Bone marrow (tissue), 2 donors: ENCODE measurements at regions not wholly inside any gene's neighbourhood (a gene's known extent, or its start where the extent isn't known, plus 50 kb on each side); places are given as distances from the start of the nearest gene placed in this dataset.

Experiments used
- DNase-seq, 2 donors: peaks; one replicate each; lab custom pipeline; 2025; lab: John Stamatoyannopoulos, UW

GRCh38 chr9:90309809-90310520 is 332.7 kb downstream of the DIRAS2 start:
- no peak for DNase-seq

GRCh38 chr9:90310521-90310876 is 332.1 kb downstream of the DIRAS2 start:
- no peak for DNase-seq

DNA sequence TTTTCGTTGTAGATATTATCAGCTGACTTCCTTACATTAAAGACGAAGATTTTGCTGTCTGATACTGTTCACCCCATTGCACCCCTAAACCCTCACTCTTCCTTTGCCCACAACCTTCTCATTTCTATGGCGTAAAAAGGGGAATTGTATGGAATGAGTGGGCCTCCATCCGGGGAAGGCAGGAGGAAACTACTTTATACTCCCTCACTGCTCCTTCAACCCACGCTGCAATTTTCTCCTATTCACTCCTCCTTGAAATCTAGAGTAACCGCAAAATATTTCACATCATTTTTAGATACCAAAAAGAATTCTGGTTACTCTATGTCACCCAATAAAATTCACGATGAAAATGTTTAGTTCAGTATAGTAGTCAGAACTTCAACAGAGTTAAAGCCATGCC is 330.8 kb downstream of the DIRAS2 start:
- DNase-seq = no peak

DNA sequence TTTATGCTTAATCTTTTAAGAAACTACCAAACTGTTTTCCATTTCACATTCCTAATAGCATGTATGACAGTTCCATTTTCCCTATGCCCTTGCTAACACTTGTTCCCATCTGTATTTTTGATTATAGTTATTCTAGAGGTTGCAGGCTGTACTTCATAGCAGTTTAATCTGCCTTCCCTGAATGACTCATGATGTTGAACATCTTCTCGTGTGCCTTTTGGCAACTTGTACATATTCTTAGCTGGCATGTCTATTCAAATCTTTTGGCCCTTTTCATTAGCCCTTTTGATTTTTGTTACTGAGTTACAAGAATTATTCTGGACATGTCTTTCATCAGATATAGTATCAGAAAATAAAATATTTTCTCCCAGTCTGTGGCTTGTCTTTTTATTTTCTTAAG is 320.3 kb downstream of the DIRAS2 start:
- no peak for DNase-seq

DNA sequence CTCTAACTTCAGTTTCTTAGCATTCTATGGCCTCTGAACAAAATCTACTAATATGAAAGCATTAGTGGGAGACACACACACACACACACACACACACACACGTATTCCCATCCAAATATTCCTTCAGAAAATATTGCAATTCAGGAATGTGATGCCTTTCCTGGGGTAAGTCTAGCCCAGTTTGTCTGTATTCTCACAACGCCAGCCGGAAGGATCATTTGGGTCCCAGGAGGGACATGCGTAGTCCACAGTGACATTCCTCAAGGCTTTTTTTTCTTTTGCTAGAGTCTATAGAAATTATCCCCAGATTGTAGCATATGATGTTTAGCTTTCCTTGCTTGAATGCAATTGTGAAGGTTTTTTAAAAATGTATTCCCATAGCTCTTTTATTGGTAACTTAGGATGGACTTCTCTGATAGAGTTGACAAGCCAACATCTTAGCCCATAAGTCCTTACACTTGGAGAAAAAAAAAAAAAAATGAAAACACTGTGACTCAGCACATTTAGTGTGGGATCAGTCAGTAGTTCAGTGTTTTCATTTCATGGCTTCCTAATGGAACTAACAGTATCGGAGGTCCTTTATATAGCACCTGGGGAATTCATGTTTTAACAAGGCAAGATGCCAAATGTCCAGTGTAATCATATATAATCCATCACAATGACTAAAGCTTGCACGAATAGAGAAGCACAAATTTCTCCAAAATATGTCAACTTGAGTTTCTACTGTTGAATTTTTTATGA is 316.5 kb downstream of the DIRAS2 start:
- no peak for DNase-seq

- no peak for DNase-seq
These were observed 312.4 kb downstream of the DIRAS2 start for GRCh38 chr9:90330231-90330630.

- DNase-seq = no peak
These were observed 310.6 kb downstream of the DIRAS2 start for GRCh38 chr9:90331826-90332575.

- DNase-seq = no peak
These were observed 309.4 kb downstream of the DIRAS2 start for GRCh38 chr9:90333226-90333625.

GRCh38 chr9:90340421-90340820 is 302.2 kb downstream of the DIRAS2 start:
- DNase-seq = no peak

- DNase-seq = no peak
These were observed 300.0 kb downstream of the DIRAS2 start for GRCh38 chr9:90342607-90343006.

DNA sequence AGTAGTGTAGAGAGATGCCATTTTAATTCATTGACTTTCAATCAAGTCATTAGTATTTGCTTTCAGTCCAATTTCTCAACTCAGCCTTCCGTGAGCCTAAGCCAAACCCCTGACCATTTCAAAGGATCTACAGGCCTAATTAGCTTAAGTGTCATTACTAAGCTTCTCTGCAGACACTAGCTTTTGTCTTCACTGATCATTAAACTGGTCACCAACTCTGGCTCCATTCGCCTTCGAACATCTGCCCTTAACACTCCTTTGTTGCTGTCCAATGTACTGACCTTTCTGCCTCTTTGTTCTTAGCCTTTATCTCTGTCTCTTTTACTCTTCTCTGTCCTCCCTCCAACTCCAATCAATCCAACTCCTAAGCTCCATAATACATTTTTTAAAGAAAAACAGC is 299.3 kb downstream of the DIRAS2 start:
- DNase-seq = no peak

DNA sequence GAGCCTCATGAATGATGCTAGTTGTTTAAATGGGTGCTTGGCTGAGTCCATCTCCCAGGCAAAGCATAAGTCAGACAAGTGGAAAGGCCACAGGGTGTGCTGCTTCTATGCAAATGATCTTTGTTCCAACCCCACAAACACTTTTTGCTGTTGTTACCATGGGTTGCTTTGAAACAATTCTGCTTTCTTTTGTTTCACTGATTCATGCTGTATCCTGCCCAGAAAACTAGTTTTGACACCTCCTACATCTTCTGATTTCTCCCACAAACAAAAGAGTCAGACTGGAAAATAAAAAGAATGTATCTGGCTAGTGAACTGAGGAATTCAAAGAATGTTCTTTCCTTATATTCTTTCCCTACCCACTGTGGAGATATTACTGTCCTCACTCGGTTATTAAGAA is 298.6 kb downstream of the DIRAS2 start:
- no peak for DNase-seq

DNA sequence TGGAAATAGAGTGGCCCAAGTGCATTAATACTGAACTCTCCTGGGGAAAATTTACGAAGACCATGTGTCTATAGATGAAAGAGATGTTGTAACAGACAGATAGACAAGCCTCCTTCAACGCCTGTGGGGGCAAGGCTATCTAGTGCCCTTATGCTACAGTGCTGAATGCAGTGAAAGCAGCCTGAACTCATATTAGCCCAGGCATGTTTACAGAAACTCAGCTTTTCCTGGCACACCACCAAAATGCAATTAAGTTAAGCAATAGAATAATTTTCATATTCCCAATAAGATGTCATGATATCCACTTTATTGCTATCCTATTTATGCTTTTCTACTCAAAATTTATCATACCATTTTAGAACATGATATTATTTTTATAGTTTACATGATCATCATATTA is 277.0 kb downstream of the DIRAS2 start:
- no peak for DNase-seq

- no peak for DNase-seq
These were observed 274.4 kb downstream of the DIRAS2 start for GRCh38 chr9:90368241-90368640.

GRCh38 chr9:90368928-90369327 is 273.7 kb downstream of the DIRAS2 start:
- no peak for DNase-seq

- DNase-seq = no peak
These were observed 262.9 kb downstream of the DIRAS2 start for GRCh38 chr9:90379771-90380170.

DNA sequence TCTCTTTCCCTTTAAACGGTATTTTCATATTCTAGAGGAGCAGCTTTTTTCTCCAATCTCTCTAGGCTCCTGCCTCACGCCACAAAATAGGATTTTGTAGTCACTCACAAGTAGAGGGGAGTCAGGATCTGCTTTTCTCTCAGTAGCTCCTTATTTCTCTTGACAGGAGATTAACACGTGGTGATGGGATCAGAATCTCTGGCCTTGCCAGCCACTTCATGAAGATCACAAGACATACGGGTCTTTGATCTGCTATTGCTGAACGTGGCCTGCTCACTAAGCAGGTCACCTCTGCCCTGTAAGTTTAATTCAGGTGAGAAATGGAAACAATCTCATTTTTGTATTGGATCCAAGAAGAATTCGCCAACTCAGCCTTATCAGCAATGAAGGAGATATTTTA is 257.5 kb downstream of the DIRAS2 start:
- no peak for DNase-seq

DNA sequence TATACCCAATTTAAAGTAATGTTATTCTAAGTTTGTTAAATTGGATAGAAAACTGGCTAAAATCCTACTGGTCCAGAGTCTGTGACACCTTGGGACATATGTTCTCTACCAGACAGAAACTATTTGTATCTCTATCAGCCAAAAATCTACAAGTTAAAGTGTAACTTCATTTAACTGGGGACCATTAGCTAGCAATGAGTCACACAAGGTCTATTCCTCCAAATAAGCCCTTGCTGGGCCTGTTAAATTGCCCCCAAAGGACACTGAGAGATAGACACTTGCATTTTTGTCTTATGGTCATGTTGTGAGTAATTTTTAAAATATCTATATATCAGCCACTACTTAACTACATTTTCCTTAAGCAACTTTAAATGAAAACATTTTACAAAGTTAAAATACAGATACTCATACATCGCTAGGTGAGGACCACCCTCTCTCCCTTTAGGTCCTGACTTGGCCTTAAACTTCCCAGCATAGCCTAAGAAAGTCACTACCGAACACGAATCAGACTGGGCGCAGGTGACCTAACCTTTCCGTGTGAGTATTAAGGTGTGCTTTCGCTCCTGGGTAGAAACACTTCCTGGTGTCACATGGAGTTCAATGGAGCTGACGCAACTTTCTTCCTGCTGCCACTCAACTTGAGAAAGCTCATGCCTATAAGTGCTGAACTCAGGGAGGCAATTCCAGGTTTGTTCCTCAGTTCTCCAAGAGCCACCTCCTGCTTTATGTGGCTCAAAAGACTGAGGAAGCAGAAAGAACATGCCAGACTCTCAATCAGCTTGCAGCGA is 249.1 kb downstream of the DIRAS2 start:
- DNase-seq = no peak

DNA sequence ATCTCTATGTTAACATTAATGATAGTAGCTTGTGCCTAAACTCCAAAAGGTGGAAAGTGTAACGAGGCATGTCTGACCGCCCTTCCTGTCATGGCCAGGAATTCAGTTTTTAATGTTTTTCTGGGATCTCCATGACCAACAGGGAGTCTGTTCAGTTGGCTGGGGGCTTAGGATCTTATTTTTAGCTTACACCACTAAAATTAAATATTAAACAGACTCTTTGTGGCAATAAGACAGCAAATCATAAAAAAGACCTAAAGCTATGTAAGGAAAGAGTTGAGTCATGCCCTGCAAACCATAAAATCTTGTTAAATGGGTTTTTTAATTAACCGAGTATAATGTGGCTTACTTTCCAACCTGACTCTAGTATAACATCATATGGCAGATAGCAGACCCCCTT is 247.8 kb downstream of the DIRAS2 start:
- DNase-seq = no peak

DNA sequence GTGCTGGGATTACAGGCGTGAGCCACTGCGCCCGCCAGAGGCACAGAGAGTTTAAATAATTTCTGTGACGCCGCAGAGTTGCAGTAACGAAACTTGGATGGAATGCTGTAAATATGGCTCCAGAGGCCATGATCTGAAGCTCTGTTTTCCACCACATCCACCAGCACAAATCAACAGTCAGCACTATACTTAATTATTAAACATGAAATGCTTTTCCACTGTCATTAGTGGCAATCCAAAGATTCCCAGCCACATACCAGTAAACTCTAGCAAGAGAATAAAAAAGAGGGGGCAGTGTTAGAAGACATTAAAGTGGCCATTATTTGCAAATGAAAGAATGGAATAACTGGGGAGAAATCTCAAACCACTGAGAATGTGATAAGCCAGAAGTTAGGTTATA is 242.5 kb downstream of the DIRAS2 start:
- DNase-seq = no peak

DNA sequence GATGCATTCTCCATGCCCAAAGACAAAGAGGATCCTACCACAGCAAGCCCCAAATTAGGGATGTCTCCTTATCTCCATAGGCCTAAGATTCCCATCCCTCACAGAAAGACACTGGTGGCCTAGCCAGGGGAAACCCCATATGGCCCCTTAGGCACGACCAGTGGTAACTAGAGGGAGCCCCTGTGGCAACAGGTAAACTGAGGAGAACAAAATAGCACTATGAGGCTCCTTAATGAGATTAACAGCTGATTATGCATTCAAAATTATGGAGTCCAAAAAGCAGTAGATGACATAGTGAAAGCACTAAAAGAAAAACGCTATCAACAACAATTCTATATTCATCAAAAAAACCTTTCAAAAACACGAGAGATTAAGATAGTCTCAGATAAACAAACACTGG is 234.0 kb downstream of the DIRAS2 start:
- no peak for DNase-seq

DNA sequence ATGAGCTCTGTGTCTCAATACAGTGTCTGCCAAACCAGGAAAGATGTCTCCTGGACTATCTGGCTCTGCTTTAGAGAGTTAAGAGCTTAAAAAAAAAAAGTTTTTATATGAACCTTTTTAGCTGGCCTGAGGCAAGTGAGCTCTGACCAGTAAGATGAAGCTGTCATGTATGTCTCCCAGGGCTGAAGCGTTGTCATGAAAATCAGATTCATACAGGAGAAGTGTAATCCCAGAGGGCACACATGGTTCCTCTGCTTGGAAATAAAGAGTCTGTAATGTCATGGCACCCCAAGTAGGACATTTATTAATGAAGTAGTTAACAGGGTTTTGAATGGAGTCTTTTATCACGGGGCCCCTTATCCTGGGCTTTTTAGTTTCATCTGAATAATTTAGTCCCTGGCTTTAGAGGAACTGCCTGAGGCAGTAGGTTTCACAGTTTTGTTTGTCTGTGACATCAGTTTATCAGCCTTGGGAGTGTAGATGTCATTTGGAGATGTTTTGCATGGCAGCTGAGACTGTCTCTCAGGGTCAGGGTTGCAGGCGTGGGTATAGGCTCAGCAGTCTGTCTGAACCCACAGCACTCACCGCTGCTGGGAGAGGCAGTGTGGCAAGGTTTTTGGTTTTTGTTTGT is 223.3 kb downstream of the DIRAS2 start:
- no peak for DNase-seq
